ENCODE measurements at regions not wholly inside any gene's neighbourhood (a gene's known extent, or its start where the extent isn't known, plus 50 kb on each side); places are given as distances from the start of the nearest gene placed in this dataset.

- Histone ChIP-seq H3K4me3 (ENCODE audit: low read depth, low read length, poor library complexity, severe bottlenecking) (no peak overlapping the region), H3K4me1 (ENCODE audit: insufficient read depth, low read length, poor library complexity, severe bottlenecking) (no peaks in the 10 kb centered on the region), H3K9me3 (ENCODE audit: low read depth, low read length, poor library complexity, severe bottlenecking) (no peaks in the 10 kb centered on the region), H3K36me3 (ENCODE audit: insufficient read depth, low read length, poor library complexity, severe bottlenecking) (no peaks in the 10 kb centered on the region), H3K27me3 (replicated peaks; ENCODE audit: insufficient read depth, low read depth, low read length, poor library complexity) (no peaks in the 10 kb centered on the region), H3K27ac (ENCODE audit: low read depth, low read length, poor library complexity, severe bottlenecking) (no peak overlapping the region)
- CTCF ChIA-PET = no interaction called here
- no peak for DNase-seq (ENCODE audit: low spot score)
- TF ChIP-seq EZH2 (IDR thresholded peaks at IDR 0.05; ENCODE audit: borderline replicate concordance, low read depth, low read length, poor library complexity, severe bottlenecking) (no peak), CTCF (conservative IDR thresholded peaks at IDR 0.05; ENCODE audit: low read depth, low read length) (no peak)
- POLR2A ChIA-PET (ENCODE audit: low non-redundant PET) = no interaction called here
- BruUV-seq (replicated peaks) = no TSS peak
- intact Hi-C loops (cut with micrococcal nuclease; ENCODE audit: unreplicated experiment) = no loop called here
Observed at GRCh38 chr15:95329362-95329761, 1001.1 kb upstream of the NR2F2 start.

GRCh38 chr15:95341686-95342085 lies 988.8 kb upstream of the NR2F2 start:
- Histone ChIP-seq H3K4me1 (ENCODE audit: insufficient read depth, low read length, poor library complexity, severe bottlenecking) (no peaks in the 10 kb centered on the region), H3K36me3 (ENCODE audit: insufficient read depth, low read length, poor library complexity, severe bottlenecking) (no peaks in the 10 kb centered on the region), H3K4me3 (ENCODE audit: low read depth, low read length, poor library complexity, severe bottlenecking) (no peak overlapping the region), H3K9me3 (ENCODE audit: low read depth, low read length, poor library complexity, severe bottlenecking) (no peaks in the 10 kb centered on the region), H3K27ac (ENCODE audit: low read depth, low read length, poor library complexity, severe bottlenecking) (no peak overlapping the region), H3K27me3 (replicated peaks; ENCODE audit: insufficient read depth, low read depth, low read length, poor library complexity) (no peaks in the 10 kb centered on the region)
- DNase-seq (ENCODE audit: low spot score) = no peak
- POLR2A ChIA-PET (ENCODE audit: low non-redundant PET) = no interaction called here
- CTCF ChIA-PET = no interaction called here
- TF ChIP-seq EZH2 (IDR thresholded peaks at IDR 0.05; ENCODE audit: borderline replicate concordance, low read depth, low read length, poor library complexity, severe bottlenecking) = no peak
- no peak for TF ChIP-seq CTCF (conservative IDR thresholded peaks at IDR 0.05; ENCODE audit: low read depth, low read length)
- BruUV-seq (replicated peaks) = no TSS peak
- intact Hi-C loops (cut with micrococcal nuclease; ENCODE audit: unreplicated experiment) = loop anchor here (2.0 kb wide), 1 partner anchor 45 kb away; no protein-coding TSS in a partner anchor

DNA sequence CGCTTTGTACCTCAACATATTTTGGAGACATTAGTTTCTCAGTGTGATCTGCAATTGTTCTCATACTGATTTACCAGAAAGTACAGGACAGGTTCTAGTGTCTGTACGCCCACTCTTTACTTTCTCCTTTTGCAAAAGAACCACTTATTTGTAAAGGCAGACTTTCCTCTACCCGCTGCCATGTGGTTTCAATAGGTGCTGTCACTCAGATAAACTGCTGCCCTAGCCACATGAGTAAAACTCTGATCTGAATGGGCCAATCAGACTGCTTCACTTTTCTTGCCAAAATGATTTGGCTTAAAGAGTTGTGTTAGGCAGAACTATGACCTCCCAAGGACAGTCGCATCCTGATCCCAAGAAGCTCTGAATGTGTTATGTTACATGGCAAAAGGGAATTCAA lies 984.6 kb upstream of the NR2F2 start:
- Histone ChIP-seq H3K36me3 (ENCODE audit: insufficient read depth, low read length, poor library complexity, severe bottlenecking) (no peaks in the 10 kb centered on the region), H3K27ac (ENCODE audit: low read depth, low read length, poor library complexity, severe bottlenecking) (no peak overlapping the region), H3K9me3 (ENCODE audit: low read depth, low read length, poor library complexity, severe bottlenecking) (no peaks in the 10 kb centered on the region), H3K27me3 (replicated peaks; ENCODE audit: insufficient read depth, low read depth, low read length, poor library complexity) (no peaks in the 10 kb centered on the region), H3K4me1 (ENCODE audit: insufficient read depth, low read length, poor library complexity, severe bottlenecking) (no peaks in the 10 kb centered on the region), H3K4me3 (ENCODE audit: low read depth, low read length, poor library complexity, severe bottlenecking) (no peak overlapping the region)
- no TSS peak for BruUV-seq (replicated peaks)
- CTCF ChIA-PET = no interaction called here
- DNase-seq (ENCODE audit: low spot score) = no peak
- intact Hi-C loops (cut with micrococcal nuclease; ENCODE audit: unreplicated experiment) = no loop called here
- POLR2A ChIA-PET (ENCODE audit: low non-redundant PET) = no interaction called here
- TF ChIP-seq CTCF (conservative IDR thresholded peaks at IDR 0.05; ENCODE audit: low read depth, low read length) = no peak
- TF ChIP-seq EZH2 (IDR thresholded peaks at IDR 0.05; ENCODE audit: borderline replicate concordance, low read depth, low read length, poor library complexity, severe bottlenecking) = no peak
